ENCODE measurements at regions not wholly inside any gene's neighbourhood (a gene's known extent, or its start where the extent isn't known, plus 50 kb on each side); places are given as distances from the start of the nearest gene placed in this dataset.

DNA sequence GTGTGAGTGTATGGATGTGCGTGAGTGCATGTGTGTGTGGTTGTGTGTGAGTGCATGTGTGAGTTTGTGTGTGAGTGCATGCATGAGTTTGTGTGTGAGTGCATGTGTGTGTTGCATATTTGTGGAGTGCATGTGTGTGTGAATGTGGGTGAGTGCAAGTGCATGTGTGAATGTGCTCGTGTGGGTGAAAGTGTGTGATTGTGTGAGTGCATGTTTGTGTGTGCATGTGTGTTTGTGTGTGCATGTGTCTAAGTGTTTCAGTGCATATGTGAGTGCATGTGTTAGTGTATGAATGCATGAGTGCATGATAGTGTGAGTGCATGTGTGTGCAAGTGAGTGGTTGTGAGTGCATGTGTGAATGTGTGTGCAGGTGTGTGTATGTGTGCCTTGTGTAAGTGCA is 343.4 kb upstream of the SALL3 start:
- peaks cover 9% of the 10 kb centered on the region for H3K9me3 ChIP-seq (ENCODE audit: control insufficient read depth, insufficient read depth, low read depth, low read length)

DNA sequence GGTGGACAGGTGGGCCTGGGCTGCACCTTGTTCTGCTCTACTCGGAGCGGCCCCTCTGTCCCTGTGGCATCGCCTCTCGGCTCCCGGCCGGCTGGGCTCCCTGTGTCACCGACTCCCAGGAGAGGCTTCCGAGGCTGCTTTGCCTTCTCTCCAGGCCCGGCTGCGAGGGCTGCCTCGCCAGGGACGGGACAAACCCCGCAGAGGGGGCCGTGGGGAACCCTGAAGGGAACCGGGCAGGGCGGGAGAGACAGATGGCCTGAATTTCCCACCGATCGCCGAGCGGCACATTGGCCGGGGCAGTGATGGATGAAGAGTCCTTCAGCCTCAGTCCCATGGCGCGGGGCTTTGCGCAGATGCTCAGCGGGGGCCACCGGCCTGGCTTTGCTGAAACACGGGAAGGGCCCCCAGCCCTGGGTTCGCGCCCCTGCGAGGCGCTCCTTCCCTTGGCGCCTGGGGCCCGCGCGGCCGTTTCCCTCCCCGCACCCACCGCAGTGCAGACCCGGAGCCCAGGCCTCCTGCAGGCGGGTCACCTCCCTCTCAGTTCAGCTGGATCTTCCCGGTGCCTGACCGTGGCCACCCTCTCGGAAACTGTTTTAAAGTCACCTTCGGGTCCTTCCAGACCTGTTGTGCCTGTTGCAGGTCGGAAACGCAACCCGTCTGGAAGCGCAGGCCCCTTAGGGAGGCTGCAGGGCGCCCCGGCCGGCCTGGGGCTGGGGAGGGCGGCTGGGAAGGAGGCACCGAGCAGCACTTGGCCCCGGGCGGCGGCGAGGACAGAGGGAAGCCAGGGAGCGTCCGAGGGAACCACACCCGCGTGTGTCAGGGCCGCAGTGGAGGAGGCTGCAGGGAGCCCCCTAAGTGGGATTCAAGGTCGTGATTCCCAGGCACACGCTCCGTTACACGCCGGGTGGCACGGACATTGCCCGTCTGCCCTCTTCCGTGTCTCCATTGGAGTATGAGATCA is 341.9 kb upstream of the SALL3 start:
- H3K36me3 ChIP-seq (ENCODE audit: control insufficient read depth, insufficient read depth, low read length) = no peaks in the 10 kb centered on the region
- no peaks in the 10 kb centered on the region for H4K20me1 ChIP-seq (ENCODE audit: control insufficient read depth, extremely low read depth, insufficient read depth, low read length)
- no peak overlapping the region for H3K27ac ChIP-seq (ENCODE audit: insufficient read depth, low read length)
- H3K9me3 ChIP-seq (ENCODE audit: control insufficient read depth, insufficient read depth, low read depth, low read length) = peaks cover 9% of the 10 kb centered on the region
- H2AFZ ChIP-seq (ENCODE audit: low read length) = no peak overlapping the region
- no peak overlapping the region for H3K4me2 ChIP-seq (ENCODE audit: extremely low read depth, insufficient read depth, low read length)
- H3K4me3 ChIP-seq (replicated peaks in 1 of 4; ENCODE audit: control extremely low read depth in 1 of 4, insufficient read depth in 1 of 4, low read depth in 3 of 4, low read length in 4 of 4) = no peak overlapping the region
- H3K9ac ChIP-seq (ENCODE audit: insufficient read depth, low read length) = no peak overlapping the region
- no peaks in the 10 kb centered on the region for H3K4me1 ChIP-seq (ENCODE audit: control insufficient read depth, extremely low read depth, insufficient read depth, low read length)
- H3K79me2 ChIP-seq (ENCODE audit: control insufficient read depth, insufficient read depth, low read length) = no peaks in the 10 kb centered on the region
- no peak for DNase-seq (ENCODE audit: low read depth in 2 of 2)
- TF ChIP-seq, protein P1, sequence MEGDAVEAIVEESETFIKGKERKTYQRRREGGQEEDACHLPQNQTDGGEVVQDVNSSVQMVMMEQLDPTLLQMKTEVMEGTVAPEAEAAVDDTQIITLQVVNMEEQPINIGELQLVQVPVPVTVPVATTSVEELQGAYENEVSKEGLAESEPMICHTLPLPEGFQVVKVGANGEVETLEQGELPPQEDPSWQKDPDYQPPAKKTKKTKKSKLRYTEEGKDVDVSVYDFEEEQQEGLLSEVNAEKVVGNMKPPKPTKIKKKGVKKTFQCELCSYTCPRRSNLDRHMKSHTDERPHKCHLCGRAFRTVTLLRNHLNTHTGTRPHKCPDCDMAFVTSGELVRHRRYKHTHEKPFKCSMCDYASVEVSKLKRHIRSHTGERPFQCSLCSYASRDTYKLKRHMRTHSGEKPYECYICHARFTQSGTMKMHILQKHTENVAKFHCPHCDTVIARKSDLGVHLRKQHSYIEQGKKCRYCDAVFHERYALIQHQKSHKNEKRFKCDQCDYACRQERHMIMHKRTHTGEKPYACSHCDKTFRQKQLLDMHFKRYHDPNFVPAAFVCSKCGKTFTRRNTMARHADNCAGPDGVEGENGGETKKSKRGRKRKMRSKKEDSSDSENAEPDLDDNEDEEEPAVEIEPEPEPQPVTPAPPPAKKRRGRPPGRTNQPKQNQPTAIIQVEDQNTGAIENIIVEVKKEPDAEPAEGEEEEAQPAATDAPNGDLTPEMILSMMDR (conservative IDR thresholded peaks at IDR 0.05 in 1 of 2, IDR thresholded peaks at IDR 0.05 in 1 of 2; ENCODE audit: low read depth in 1 of 2, low read length in 2 of 2) = no peak
- TF ChIP-seq EZH2 (IDR thresholded peaks at IDR 0.05; ENCODE audit: low read length, missing control alignments) = no peak
- no peaks in the 10 kb centered on the region for H3K27me3 ChIP-seq (ENCODE audit: control insufficient read depth, insufficient read depth, low read length)

More for the DNA sequence above, 343.4 kb upstream of the SALL3 start:
- Histone ChIP-seq H3K27ac (ENCODE audit: insufficient read depth, low read length) (no peak overlapping the region), H3K4me3 (replicated peaks in 1 of 4; ENCODE audit: control extremely low read depth in 1 of 4, insufficient read depth in 1 of 4, low read depth in 3 of 4, low read length in 4 of 4) (no peak overlapping the region), H3K4me1 (ENCODE audit: control insufficient read depth, extremely low read depth, insufficient read depth, low read length) (no peaks in the 10 kb centered on the region), H2AFZ (ENCODE audit: low read length) (no peak overlapping the region), H3K4me2 (ENCODE audit: extremely low read depth, insufficient read depth, low read length) (no peak overlapping the region), H3K36me3 (ENCODE audit: control insufficient read depth, insufficient read depth, low read length) (no peaks in the 10 kb centered on the region), H4K20me1 (ENCODE audit: control insufficient read depth, extremely low read depth, insufficient read depth, low read length) (no peaks in the 10 kb centered on the region), H3K79me2 (ENCODE audit: control insufficient read depth, insufficient read depth, low read length) (no peaks in the 10 kb centered on the region), H3K27me3 (ENCODE audit: control insufficient read depth, insufficient read depth, low read length) (no peaks in the 10 kb centered on the region), H3K9ac (ENCODE audit: insufficient read depth, low read length) (no peak overlapping the region)
- no peak for DNase-seq (ENCODE audit: low read depth in 2 of 2)
- TF ChIP-seq, protein P1 (conservative IDR thresholded peaks at IDR 0.05 in 1 of 2, IDR thresholded peaks at IDR 0.05 in 1 of 2; ENCODE audit: low read depth in 1 of 2, low read length in 2 of 2) = no peak
- TF ChIP-seq EZH2 (IDR thresholded peaks at IDR 0.05; ENCODE audit: low read length, missing control alignments) = no peak

DNA sequence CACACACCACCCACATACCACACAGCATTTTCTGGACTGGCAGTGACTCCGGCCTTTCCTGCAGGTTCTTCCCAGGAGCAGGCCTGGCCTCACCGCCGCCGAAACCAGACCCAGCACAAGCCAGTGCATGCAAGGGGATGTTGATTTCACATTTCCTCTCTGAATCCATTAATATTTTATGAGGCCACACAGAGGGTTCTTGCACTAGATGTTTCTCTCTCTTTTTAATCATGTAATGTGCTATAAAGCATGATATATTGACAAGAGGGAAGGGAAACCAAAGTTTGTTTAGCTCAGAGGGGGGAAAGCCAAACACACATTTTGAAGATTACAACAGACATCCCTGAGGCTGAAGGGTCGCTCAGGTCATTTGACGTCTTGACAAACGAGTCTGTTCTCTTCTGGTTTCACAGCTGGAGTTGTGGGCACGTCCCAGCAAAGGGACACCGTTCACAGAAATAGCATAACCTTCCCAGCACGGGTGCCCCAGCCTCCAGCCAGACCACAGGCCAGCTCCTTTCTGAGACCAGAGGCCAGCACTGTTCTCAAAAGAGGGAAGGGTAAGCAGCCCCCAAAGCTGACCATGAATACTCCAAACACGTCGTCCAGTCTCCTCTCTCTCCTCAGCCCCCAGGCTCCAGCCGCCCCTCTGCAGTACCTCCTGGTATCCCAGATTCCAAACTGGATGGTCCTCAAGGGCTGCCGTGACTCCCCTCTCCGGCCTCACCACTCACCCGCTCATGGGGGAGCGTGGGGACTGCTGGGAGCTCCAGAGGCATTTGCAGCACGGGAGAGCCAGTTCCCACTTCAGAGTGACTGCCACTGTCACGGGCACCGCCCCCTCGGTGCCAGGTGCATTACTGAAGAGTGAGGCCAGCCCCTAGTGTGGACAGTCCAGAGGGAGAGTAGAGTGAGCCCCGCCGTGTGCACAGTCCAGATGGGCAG is 340.3 kb upstream of the SALL3 start:
- no peaks in the 10 kb centered on the region for H3K36me3 ChIP-seq (ENCODE audit: control insufficient read depth, insufficient read depth, low read length)
- TF ChIP-seq EZH2 (IDR thresholded peaks at IDR 0.05; ENCODE audit: low read length, missing control alignments) = no peak
- TF ChIP-seq, protein P1 (conservative IDR thresholded peaks at IDR 0.05 in 1 of 2, IDR thresholded peaks at IDR 0.05 in 1 of 2; ENCODE audit: low read depth in 1 of 2, low read length in 2 of 2) = no peak

More for the DNA sequence above, 340.3 kb upstream of the SALL3 start:
- no peak overlapping the region for H3K4me3 ChIP-seq (replicated peaks in 1 of 4; ENCODE audit: control extremely low read depth in 1 of 4, insufficient read depth in 1 of 4, low read depth in 3 of 4, low read length in 4 of 4)
- H3K9me3 ChIP-seq (ENCODE audit: control insufficient read depth, insufficient read depth, low read depth, low read length) = peaks cover 9% of the 10 kb centered on the region
- no peaks in the 10 kb centered on the region for H3K79me2 ChIP-seq (ENCODE audit: control insufficient read depth, insufficient read depth, low read length)
- H3K4me2 ChIP-seq (ENCODE audit: extremely low read depth, insufficient read depth, low read length) = no peak overlapping the region
- H4K20me1 ChIP-seq (ENCODE audit: control insufficient read depth, extremely low read depth, insufficient read depth, low read length) = no peaks in the 10 kb centered on the region
- H3K9ac ChIP-seq (ENCODE audit: insufficient read depth, low read length) = no peak overlapping the region
- H3K4me1 ChIP-seq (ENCODE audit: control insufficient read depth, extremely low read depth, insufficient read depth, low read length) = no peaks in the 10 kb centered on the region
- H3K27me3 ChIP-seq (ENCODE audit: control insufficient read depth, insufficient read depth, low read length) = no peaks in the 10 kb centered on the region
- no peak overlapping the region for H2AFZ ChIP-seq (ENCODE audit: low read length)
- DNase-seq (ENCODE audit: low read depth in 2 of 2) = no peak
- H3K27ac ChIP-seq (ENCODE audit: insufficient read depth, low read length) = no peak overlapping the region

All from fibroblast of lung (primary cell).